H1 (cell line): ENCODE measurements at regions not wholly inside any gene's neighbourhood (a gene's known extent, or its start where the extent isn't known, plus 50 kb on each side); places are given as distances from the start of the nearest gene placed in this dataset.

ENCODE experiments used
- CTCF ChIA-PET: fragments of 300-600 bp; sonication (Branson Sonifier 250); formaldehyde crosslinking; loops from one replicate; lab custom pipeline; 2021; ENCODE audit not compliant: partially characterized antibody; lab: Charles Lee
- POLR2A ChIA-PET: fragments of 300-600 bp; sonication (Branson Sonifier 250); formaldehyde crosslinking; loops from one replicate; lab custom pipeline; 2021; ENCODE audit warnings: inconsistent platforms; ENCODE audit not compliant: partially characterized antibody; lab: Charles Lee
- DNase-seq, 2 experiments: peaks; one replicate each; pipeline versions ENCODE4 v3.0.0 to v3.0.0-alpha.2; 2010 to 2022; ENCODE audit warnings: low spot score in 2 of 2, low read depth in 1 of 2, mixed read lengths in 1 of 2
- FAIRE-seq: peaks from 2 replicates; lab custom pipeline; 2011; peaks lifted over from hg19 to GRCh38; lab: Jason Lieb, UNC
- H2AFZ ChIP-seq: 2 replicates; pipeline ENCODE4 v1.8.1; 2012; ENCODE audit warnings: low read length, inconsistent platforms
- H2AK5ac ChIP-seq: 2 replicates; pipeline ENCODE4 v1.6.1; 2013; ENCODE audit warnings: low read depth, low read length
- H2BK120ac ChIP-seq: replicated peaks from 2 replicates; pipeline ENCODE3; 2013; ENCODE audit warnings: low read depth, low read length, inconsistent platforms
- H2BK12ac ChIP-seq: 2 replicates; pipeline ENCODE4 v1.6.1; 2013; ENCODE audit warnings: low read depth, low read length
- H2BK15ac ChIP-seq: 2 replicates; pipeline ENCODE4 v1.6.1; 2013; ENCODE audit warnings: low read length
- H2BK20ac ChIP-seq: 2 replicates; pipeline ENCODE4 v1.6.1; 2013; ENCODE audit warnings: low read length
- H2BK5ac ChIP-seq: 2 replicates; pipeline ENCODE4 v1.6.1; 2013; ENCODE audit warnings: low read depth, low read length
- H3K14ac ChIP-seq: 2 replicates; pipeline ENCODE4 v1.6.1; 2013; ENCODE audit warnings: inconsistent platforms; ENCODE audit not compliant: insufficient read length
- H3K18ac ChIP-seq: 2 replicates; pipeline ENCODE4 v1.6.1; 2013; ENCODE audit warnings: low read length; ENCODE audit errors: extremely low read depth
- H3K23ac ChIP-seq: 2 replicates; pipeline ENCODE4 v1.6.1; 2013; ENCODE audit warnings: inconsistent platforms; ENCODE audit not compliant: insufficient read length
- H3K23me2 ChIP-seq: 2 replicates; pipeline ENCODE4 v1.6.1; 2013; ENCODE audit warnings: low read depth, low read length
- H3K27ac ChIP-seq: 2 replicates; pipeline ENCODE4 v1.6.1; 2011; ENCODE audit warnings: low read depth, low read length, inconsistent platforms
- H3K27me3 ChIP-seq, 4 experiments: replicated peaks in 1 of 4; 1 replicate in 1 of 4; 2 replicates in 3 of 4; pipeline versions ENCODE4 v1.6.1 to v1.8.1; 2011 to 2013; ENCODE audit warnings: low read length in 3 of 4, mild to moderate bottlenecking in 3 of 4, inconsistent platforms in 2 of 4, mixed read lengths in 2 of 4, moderate library complexity in 1 of 4; ENCODE audit not compliant: control insufficient read depth in 3 of 4, insufficient read depth in 3 of 4; ENCODE audit errors: extremely low read depth in 1 of 4
- H3K36me3 ChIP-seq, 4 experiments: 2 replicates each; pipeline versions ENCODE4 v1.6.1 to v1.8.1; 2011 to 2013; ENCODE audit warnings: mild to moderate bottlenecking in 4 of 4, low read length in 3 of 4, moderate library complexity in 2 of 4, control low read depth in 1 of 4, inconsistent platforms in 1 of 4; ENCODE audit not compliant: insufficient read depth in 4 of 4, control insufficient read depth in 2 of 4
- H3K4ac ChIP-seq: replicated peaks from 2 replicates; pipeline ENCODE3; 2013; ENCODE audit warnings: low read length, low read depth, mixed read lengths, inconsistent platforms; ENCODE audit not compliant: insufficient read length
- H3K4me1 ChIP-seq, 4 experiments: replicated peaks in 1 of 4; 1 replicate in 1 of 4; 2 replicates in 3 of 4; pipeline versions ENCODE4 v1.6.1 to v1.8.1; 2011 to 2013; ENCODE audit warnings: low read length in 3 of 4, inconsistent platforms in 2 of 4, mixed read lengths in 1 of 4; ENCODE audit not compliant: insufficient read depth in 4 of 4, control insufficient read depth in 3 of 4
- H3K4me2 ChIP-seq, 2 experiments: 2 replicates each; pipeline versions ENCODE4 v1.6.1 to v1.8.1; 2011 to 2013; ENCODE audit warnings: low read depth in 2 of 2, low read length in 2 of 2, control low read depth in 1 of 2, inconsistent platforms in 1 of 2, mild to moderate bottlenecking in 1 of 2; ENCODE audit not compliant: insufficient read depth in 1 of 2
- H3K4me3 ChIP-seq, 4 experiments: fragments of 200-600, 300-600 bp in 1 of 4; sonication (generic), shearing (Covaris generic), sonication (Bioruptor Twin) in 1 of 4; 2 replicates each; pipeline versions ENCODE4 v1.5.1 to v1.8.1; 2011 to 2016; ENCODE audit warnings: low read length in 4 of 4, low read depth in 3 of 4, control low read depth in 2 of 4, inconsistent platforms in 2 of 4, mild to moderate bottlenecking in 2 of 4, mixed read lengths in 1 of 4, moderate library complexity in 1 of 4; ENCODE audit not compliant: insufficient read depth in 2 of 4; ENCODE audit errors: extremely low read depth in 1 of 4
- H3K56ac ChIP-seq: replicated peaks from 2 replicates; pipeline ENCODE3; 2013; ENCODE audit warnings: low read depth, mild to moderate bottlenecking, mixed read lengths, low read length, inconsistent platforms; ENCODE audit not compliant: insufficient read length
- H3K79me1 ChIP-seq: 2 replicates; pipeline ENCODE4 v1.6.1; 2013; ENCODE audit warnings: low read depth, low read length, control low read depth
- H3K79me2 ChIP-seq, 2 experiments: 2 replicates each; pipeline versions ENCODE4 v1.6.1 to v1.8.1; 2012 to 2013; ENCODE audit warnings: low read length in 2 of 2, mild to moderate bottlenecking in 2 of 2, inconsistent platforms in 1 of 2; ENCODE audit not compliant: insufficient read depth in 2 of 2, control insufficient read depth in 1 of 2
- H3K9ac ChIP-seq, 4 experiments: replicated peaks in 1 of 4; 1 replicate in 1 of 4; 2 replicates in 3 of 4; pipeline versions ENCODE4 v1.6.1 to v1.8.1; 2011 to 2013; ENCODE audit warnings: low read depth in 3 of 4, low read length in 3 of 4, control low read depth in 2 of 4, mild to moderate bottlenecking in 2 of 4, moderate library complexity in 2 of 4, inconsistent platforms in 1 of 4; ENCODE audit errors: extremely low read depth in 1 of 4
- H3K9me3 ChIP-seq, 2 experiments: 2 replicates each; pipeline versions ENCODE4 v1.6.1 to v1.8.1; 2012 to 2013; ENCODE audit warnings: mild to moderate bottlenecking in 2 of 2, moderate library complexity in 2 of 2, control low read depth in 1 of 2, inconsistent platforms in 1 of 2, low read depth in 1 of 2, low read length in 1 of 2, mixed read lengths in 1 of 2; ENCODE audit not compliant: insufficient read depth in 2 of 2
- H4K20me1 ChIP-seq, 2 experiments: replicated peaks in 1 of 2; 2 replicates each; pipeline versions ENCODE3 to v1.8.1; 2011 to 2013; ENCODE audit warnings: inconsistent platforms in 2 of 2, low read length in 2 of 2, mild to moderate bottlenecking in 1 of 2; ENCODE audit not compliant: insufficient read depth in 2 of 2, control insufficient read depth in 1 of 2
- H4K5ac ChIP-seq: 2 replicates; pipeline ENCODE4 v1.6.1; 2013; ENCODE audit warnings: low read length, low read depth, mixed read lengths, inconsistent platforms; ENCODE audit not compliant: insufficient read length
- H4K8ac ChIP-seq: 2 replicates; pipeline ENCODE4 v1.8.0; 2013; ENCODE audit warnings: mild to moderate bottlenecking, moderate library complexity, low read length, inconsistent platforms; ENCODE audit not compliant: insufficient read depth; ENCODE audit errors: extremely low read depth
- H4K91ac ChIP-seq: replicated peaks from 2 replicates; pipeline ENCODE3; 2013; ENCODE audit warnings: low read length, mixed read lengths, inconsistent platforms; ENCODE audit not compliant: insufficient read length
- CHD2 ChIP-seq: IDR thresholded peaks from 2 replicates; pipeline ENCODE4 v1.6.1; 2012; ENCODE audit warnings: low read length, improper control_type of control experiment
- CREB1 ChIP-seq: IDR thresholded peaks from 2 replicates; pipeline ENCODE4 v1.6.1; 2012; ENCODE audit warnings: inconsistent platforms
- CTBP2 ChIP-seq: IDR thresholded peaks from 2 replicates; pipeline ENCODE4 v1.7.0; 2011; ENCODE audit warnings: borderline replicate concordance, mild to moderate bottlenecking, moderate library complexity, mixed read lengths, low read length; ENCODE audit not compliant: insufficient read depth, insufficient read length
- CTCF ChIP-seq, 3 experiments: IDR thresholded peaks; 1 replicate in 2 of 3; 2 replicates in 1 of 3; pipeline versions ENCODE4 v1.5.1 to v1.6.1; 2011; ENCODE audit warnings: low read length in 3 of 3, mild to moderate bottlenecking in 3 of 3, inconsistent platforms in 2 of 3, low read depth in 1 of 3, moderate library complexity in 1 of 3; ENCODE audit not compliant: insufficient read depth in 1 of 3; ENCODE audit errors: control extremely low read depth in 1 of 3
- EZH2 ChIP-seq: fragments of 200-600 bp; sonication (generic); IDR thresholded peaks from 2 replicates; pipeline ENCODE4 v1.7.1; 2012; ENCODE audit warnings: low read depth, mild to moderate bottlenecking, moderate library complexity, low read length, inconsistent platforms; ENCODE audit not compliant: severe bottlenecking
- NANOG ChIP-seq: IDR thresholded peaks from 2 replicates; pipeline ENCODE4 v1.6.1; 2011; ENCODE audit warnings: low read length, low read depth, mild to moderate bottlenecking, inconsistent platforms; ENCODE audit not compliant: insufficient read depth, poor library complexity, severe bottlenecking
- POLR2A ChIP-seq, 2 experiments: IDR thresholded peaks; 1 replicate in 1 of 2; 2 replicates in 1 of 2; pipeline ENCODE4 v1.6.1; 2011; ENCODE audit warnings: low read depth in 2 of 2, low read length in 2 of 2, mild to moderate bottlenecking in 2 of 2; ENCODE audit errors: control extremely low read depth in 1 of 2
- RAD21 ChIP-seq, 2 experiments: IDR thresholded peaks in 1 of 2; conservative IDR thresholded peaks in 1 of 2; 2 replicates each; pipeline ENCODE4 v1.6.1; 2011; ENCODE audit warnings: low read depth in 2 of 2, low read length in 2 of 2, improper control_type of control experiment in 1 of 2, inconsistent platforms in 1 of 2, mild to moderate bottlenecking in 1 of 2, moderate library complexity in 1 of 2
- TAF1 ChIP-seq: IDR thresholded peaks from 2 replicates; pipeline ENCODE4 v1.6.1; 2011; ENCODE audit warnings: mild to moderate bottlenecking, low read depth, low read length
- TAF7 ChIP-seq: optimal IDR thresholded peaks from 2 replicates; pipeline ENCODE3; 2011; ENCODE audit warnings: low read depth, mild to moderate bottlenecking, inconsistent platforms, low read length, moderate library complexity, borderline replicate concordance
- WGBS, 2 experiments: shearing (Covaris generic) in 1 of 2; methylation state at CpG; one replicate each; pipeline versions ENCODE4 v1.1.6 to v1.1.7; 2013 to 2015; ENCODE audit warnings: low lambda C conversion rate in 2 of 2, mixed read lengths in 2 of 2, inconsistent platforms in 1 of 2, low coverage in 1 of 2, missing lambda C conversion rate in 1 of 2; ENCODE audit not compliant: insufficient replicate concordance in 2 of 2, insufficient coverage in 1 of 2, insufficient read length in 1 of 2; ENCODE audit errors: extremely low coverage in 1 of 2, missing lambda C conversion rate in 1 of 2; 5-methylcytosine and 5-hydroxymethylcytosine counted together

GRCh38 chr11:36890121-36890679 is 292.2 kb upstream of the RAG2 start:
- Histone ChIP-seq H4K20me1 (no peaks in the 10 kb centered on the region), H2BK15ac (no peak overlapping the region), H3K4me1 (no peaks in the 10 kb centered on the region), H3K27ac (no peak overlapping the region), H3K4ac (no peak overlapping the region), H4K5ac (no peak overlapping the region), H2BK20ac (no peak overlapping the region), H3K36me3 (no peaks in the 10 kb centered on the region), H2AFZ (no peak overlapping the region), H3K56ac (no peak overlapping the region), H2BK120ac (no peak overlapping the region), H3K27me3 (no peaks in the 10 kb centered on the region), H3K79me1 (no peaks in the 10 kb centered on the region), H2BK12ac (no peak overlapping the region), H4K91ac (no peak overlapping the region), H3K23ac (no peak overlapping the region), H2BK5ac (no peak overlapping the region), H3K9me3 (no peaks in the 10 kb centered on the region), H3K14ac (no peak overlapping the region), H3K4me2 (no peak overlapping the region), H4K8ac (no peak overlapping the region), H2AK5ac (no peak overlapping the region), H3K23me2 (no peaks in the 10 kb centered on the region), H3K18ac (no peak overlapping the region), H3K9ac (no peak overlapping the region), H3K79me2 (no peaks in the 10 kb centered on the region), H3K4me3 (no peak overlapping the region)
- TF ChIP-seq CTBP2 (no peak), TAF7 (no peak), TAF1 (no peak), CHD2 (no peak), EZH2 (no peak), NANOG (no peak), RAD21 (IDR thresholded peaks at IDR 0.05 in 1 of 2, conservative IDR thresholded peaks at IDR 0.05 in 1 of 2; ENCODE audit: low read depth in 2 of 2, low read length in 2 of 2) (no peak), CTCF (IDR thresholded peaks at IDR 0.05; ENCODE audit: control extremely low read depth in 1 of 3, insufficient read depth in 1 of 3, low read depth in 1 of 3, low read length in 3 of 3) (no peak), POLR2A (IDR thresholded peaks at IDR 0.05; ENCODE audit: control extremely low read depth in 1 of 2, low read depth in 2 of 2, low read length in 2 of 2) (no peak), CREB1 (no peak)
- ChIA-PET CTCF (interaction anchor here (1.3 to 1.4 kb wide), 2 partner anchors 9 to 10 kb away, joined by 3 read pairs; no protein-coding TSS in a partner anchor), POLR2A (no interaction called here)
- DNase-seq (no peak), FAIRE-seq (no peak)
- WGBS, 2 experiments: 91% methylated on average over 2 of the region's 2 CpGs; no CpG with 5 or more reads in 1 of the 2 experiments
